ENCODE measurements at regions not wholly inside any gene's neighbourhood (a gene's known extent, or its start where the extent isn't known, plus 50 kb on each side); places are given as distances from the start of the nearest gene placed in this dataset.

- no peak for DNase-seq (ENCODE audit: low read depth, low spot score)
- no peak overlapping the region for H3K4me3 ChIP-seq (ENCODE audit: low read depth, low read length)
- POLR2A ChIA-PET: no interaction called here
- CTCF ChIA-PET: no interaction called here
- TF ChIP-seq CTCF (IDR thresholded peaks at IDR 0.05; ENCODE audit: insufficient read depth, low read length, missing control alignments): no peak
Measured at GRCh38 chr4:89380980-89381379, 73.4 kb upstream of the GPRIN3 start.

- H3K4me3 ChIP-seq (ENCODE audit: low read depth, low read length): no peak overlapping the region
- CTCF ChIA-PET: no interaction called here
- DNase-seq (ENCODE audit: low read depth, low spot score): no peak
- TF ChIP-seq CTCF (IDR thresholded peaks at IDR 0.05; ENCODE audit: insufficient read depth, low read length, missing control alignments): no peak
- POLR2A ChIA-PET: no interaction called here
Measured at GRCh38 chr4:89379511-89380044, 72.0 kb upstream of the GPRIN3 start.

GRCh38 chr4:89373394-89373793, 65.8 kb upstream of the GPRIN3 start:
- CTCF ChIA-PET: no interaction called here
- no peak for TF ChIP-seq CTCF (IDR thresholded peaks at IDR 0.05; ENCODE audit: insufficient read depth, low read length, missing control alignments)
- POLR2A ChIA-PET: no interaction called here
- no peak for DNase-seq (ENCODE audit: low read depth, low spot score)
- H3K4me3 ChIP-seq (ENCODE audit: low read depth, low read length): no peak overlapping the region

- POLR2A ChIA-PET: no interaction called here
- CTCF ChIA-PET: no interaction called here
- no peak for DNase-seq (ENCODE audit: low read depth, low spot score)
- TF ChIP-seq CTCF (IDR thresholded peaks at IDR 0.05; ENCODE audit: insufficient read depth, low read length, missing control alignments): no peak
- no peak overlapping the region for H3K4me3 ChIP-seq (ENCODE audit: low read depth, low read length)
Measured at GRCh38 chr4:89371614-89372013, 64.0 kb upstream of the GPRIN3 start.

GRCh38 chr4:89369581-89369980, 62.0 kb upstream of the GPRIN3 start:
- no peak for DNase-seq (ENCODE audit: low read depth, low spot score)
- CTCF ChIA-PET: no interaction called here
- H3K4me3 ChIP-seq (ENCODE audit: low read depth, low read length): no peak overlapping the region
- POLR2A ChIA-PET: no interaction called here
- TF ChIP-seq CTCF (IDR thresholded peaks at IDR 0.05; ENCODE audit: insufficient read depth, low read length, missing control alignments): no peak

DNA sequence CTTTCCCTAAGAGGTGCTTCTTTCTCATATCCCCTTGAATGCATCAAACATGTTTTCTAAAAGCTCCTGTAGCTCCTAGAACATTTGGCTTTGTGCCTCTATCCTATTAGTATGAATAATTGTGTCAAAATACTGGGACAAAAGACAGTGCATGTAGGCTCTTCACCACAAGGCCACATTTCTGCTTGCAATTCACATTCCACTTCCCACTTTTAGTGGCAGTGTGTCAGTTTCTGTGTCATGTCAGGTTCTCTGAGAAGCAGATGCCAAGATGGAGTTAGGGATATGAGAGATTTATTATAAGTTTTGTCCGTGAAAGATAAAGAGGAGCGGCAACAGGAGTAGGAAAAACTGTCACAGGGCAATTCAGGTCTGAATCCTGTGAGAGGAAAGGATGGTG, 61.3 kb upstream of the GPRIN3 start:
- ChIA-PET CTCF (no interaction called here), POLR2A (no interaction called here)
- no peak for TF ChIP-seq CTCF (IDR thresholded peaks at IDR 0.05; ENCODE audit: insufficient read depth, low read length, missing control alignments)
- no peak overlapping the region for H3K4me3 ChIP-seq (ENCODE audit: low read depth, low read length)
- DNase-seq (ENCODE audit: low read depth, low spot score): no peak

Measured in AG04449 (cell line).